Chondrocyte (in vitro differentiated cells): ENCODE measurements at regions not wholly inside any gene's neighbourhood (a gene's known extent, or its start where the extent isn't known, plus 50 kb on each side); places are given as distances from the start of the nearest gene placed in this dataset.

ENCODE experiments used
- DNase-seq: peaks from one replicate; pipeline ENCODE4 v3.0.0; 2021; ENCODE audit warnings: mixed read lengths, low spot score
- H3K27ac Mint-ChIP-seq: one replicate; pipeline ENCODE4 v1.8.0; 2021; ENCODE audit warnings: mild to moderate bottlenecking, moderate library complexity, mixed read lengths; ENCODE audit not compliant: unreplicated experiment
- H3K27me3 Mint-ChIP-seq: 2 replicates; pipeline ENCODE4 v1.8.0; 2021; ENCODE audit warnings: low read depth, mixed read lengths
- H3K36me3 Mint-ChIP-seq: 2 replicates; pipeline ENCODE4 v1.8.0; 2021; ENCODE audit warnings: low read depth, mixed read lengths
- H3K4me1 Mint-ChIP-seq: 2 replicates; pipeline ENCODE4 v1.8.0; 2021; ENCODE audit warnings: low read depth, mild to moderate bottlenecking, mixed read lengths
- H3K4me3 Mint-ChIP-seq: one replicate; pipeline ENCODE4 v1.8.0; 2021; ENCODE audit warnings: mild to moderate bottlenecking, moderate library complexity, mixed read lengths; ENCODE audit not compliant: unreplicated experiment
- H3K9me3 Mint-ChIP-seq: 2 replicates; pipeline ENCODE4 v1.8.0; 2021; ENCODE audit warnings: low read depth, mixed read lengths
- TF ChIP-seq, protein P1 (sequence below): fragments of 200-600 bp; sonication (generic); IDR thresholded peaks from 2 replicates; pipeline ENCODE4 v1.5.0; 2021; ENCODE audit warnings: antibody characterized with exemption, mild to moderate bottlenecking, moderate library complexity

- DNase-seq = no peak
- no peak overlapping the region for H3K27ac Mint-ChIP-seq
- no peaks in the 10 kb centered on the region for H3K36me3 Mint-ChIP-seq
- no peaks in the 10 kb centered on the region for H3K27me3 Mint-ChIP-seq
- peaks cover 9% of the 10 kb centered on the region for H3K4me1 Mint-ChIP-seq
- H3K4me3 Mint-ChIP-seq = no peak overlapping the region
- no peaks in the 10 kb centered on the region for H3K9me3 Mint-ChIP-seq
- TF ChIP-seq, protein P1, sequence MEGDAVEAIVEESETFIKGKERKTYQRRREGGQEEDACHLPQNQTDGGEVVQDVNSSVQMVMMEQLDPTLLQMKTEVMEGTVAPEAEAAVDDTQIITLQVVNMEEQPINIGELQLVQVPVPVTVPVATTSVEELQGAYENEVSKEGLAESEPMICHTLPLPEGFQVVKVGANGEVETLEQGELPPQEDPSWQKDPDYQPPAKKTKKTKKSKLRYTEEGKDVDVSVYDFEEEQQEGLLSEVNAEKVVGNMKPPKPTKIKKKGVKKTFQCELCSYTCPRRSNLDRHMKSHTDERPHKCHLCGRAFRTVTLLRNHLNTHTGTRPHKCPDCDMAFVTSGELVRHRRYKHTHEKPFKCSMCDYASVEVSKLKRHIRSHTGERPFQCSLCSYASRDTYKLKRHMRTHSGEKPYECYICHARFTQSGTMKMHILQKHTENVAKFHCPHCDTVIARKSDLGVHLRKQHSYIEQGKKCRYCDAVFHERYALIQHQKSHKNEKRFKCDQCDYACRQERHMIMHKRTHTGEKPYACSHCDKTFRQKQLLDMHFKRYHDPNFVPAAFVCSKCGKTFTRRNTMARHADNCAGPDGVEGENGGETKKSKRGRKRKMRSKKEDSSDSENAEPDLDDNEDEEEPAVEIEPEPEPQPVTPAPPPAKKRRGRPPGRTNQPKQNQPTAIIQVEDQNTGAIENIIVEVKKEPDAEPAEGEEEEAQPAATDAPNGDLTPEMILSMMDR = no peak
Observed at GRCh38 chr6:153618371-153619322, 420.4 kb upstream of the OPRM1 start.

- Mint-ChIP-seq H3K36me3 (no peaks in the 10 kb centered on the region), H3K4me3 (no peak overlapping the region), H3K27ac (no peak overlapping the region), H3K9me3 (no peaks in the 10 kb centered on the region), H3K27me3 (no peaks in the 10 kb centered on the region), H3K4me1 (peaks cover 11% of the 10 kb centered on the region)
- DNase-seq = no peak
- TF ChIP-seq, protein P1 = no peak
Observed at GRCh38 chr6:153616506-153616905, 422.5 kb upstream of the OPRM1 start.

- Mint-ChIP-seq H3K27ac (no peak overlapping the region), H3K9me3 (no peaks in the 10 kb centered on the region), H3K36me3 (no peaks in the 10 kb centered on the region), H3K4me3 (no peak overlapping the region), H3K27me3 (no peaks in the 10 kb centered on the region), H3K4me1 (peaks cover 8% of the 10 kb centered on the region)
- DNase-seq = no peak
- TF ChIP-seq, protein P1 = no peak
Observed at GRCh38 chr6:153613719-153614455, 425.2 kb upstream of the OPRM1 start.

- peaks cover 5% of the 10 kb centered on the region for H3K27me3 Mint-ChIP-seq
- no peak overlapping the region for H3K4me3 Mint-ChIP-seq
- no peaks in the 10 kb centered on the region for H3K9me3 Mint-ChIP-seq
- no peak overlapping the region for H3K27ac Mint-ChIP-seq
- no peaks in the 10 kb centered on the region for H3K36me3 Mint-ChIP-seq
- no peak for DNase-seq
- TF ChIP-seq, protein P1 = no peak
- no peaks in the 10 kb centered on the region for H3K4me1 Mint-ChIP-seq
Observed at GRCh38 chr6:153602401-153602800, 436.6 kb upstream of the OPRM1 start.

GRCh38 chr6:153599901-153600300, 439.1 kb upstream of the OPRM1 start:
- TF ChIP-seq, protein P1 = no peak
- Mint-ChIP-seq H3K9me3 (no peaks in the 10 kb centered on the region), H3K27ac (no peak overlapping the region), H3K4me1 (peaks cover 2% of the 10 kb centered on the region), H3K36me3 (no peaks in the 10 kb centered on the region), H3K27me3 (peaks cover 3% of the 10 kb centered on the region), H3K4me3 (no peak overlapping the region)
- DNase-seq = no peak
